Osteocyte (in vitro differentiated cells): ENCODE measurements at regions not wholly inside any gene's neighbourhood (a gene's known extent, or its start where the extent isn't known, plus 50 kb on each side); places are given as distances from the start of the nearest gene placed in this dataset.

Experiments used
- DNase-seq: peaks from one replicate; pipeline ENCODE4 v3.0.0; 2021; ENCODE audit warnings: mixed read lengths; ENCODE audit not compliant: unreplicated experiment; ENCODE audit errors: extremely low spot score
- H3K27ac Mint-ChIP-seq: one replicate; pipeline ENCODE4 v1.8.0; 2021; ENCODE audit warnings: mild to moderate bottlenecking, mixed read lengths; ENCODE audit not compliant: unreplicated experiment
- H3K27me3 Mint-ChIP-seq: one replicate; pipeline ENCODE4 v1.8.0; 2021; ENCODE audit warnings: mixed read lengths; ENCODE audit not compliant: unreplicated experiment
- H3K36me3 Mint-ChIP-seq: one replicate; pipeline ENCODE4 v1.8.0; 2021; ENCODE audit warnings: mixed read lengths; ENCODE audit not compliant: unreplicated experiment
- H3K4me1 Mint-ChIP-seq: one replicate; pipeline ENCODE4 v1.8.0; 2021; ENCODE audit warnings: mixed read lengths; ENCODE audit not compliant: unreplicated experiment
- H3K4me3 Mint-ChIP-seq: one replicate; pipeline ENCODE4 v1.8.0; 2021; ENCODE audit warnings: mild to moderate bottlenecking, moderate library complexity, mixed read lengths; ENCODE audit not compliant: unreplicated experiment
- H3K9me3 Mint-ChIP-seq: one replicate; pipeline ENCODE4 v1.8.0; 2021; ENCODE audit warnings: mixed read lengths; ENCODE audit not compliant: unreplicated experiment
- TF ChIP-seq, protein P1 (sequence below): fragments of 200-600 bp; sonication (generic); IDR thresholded peaks from 2 replicates; pipeline ENCODE4 v1.5.0; 2021; ENCODE audit warnings: antibody characterized with exemption, mild to moderate bottlenecking, moderate library complexity

DNA sequence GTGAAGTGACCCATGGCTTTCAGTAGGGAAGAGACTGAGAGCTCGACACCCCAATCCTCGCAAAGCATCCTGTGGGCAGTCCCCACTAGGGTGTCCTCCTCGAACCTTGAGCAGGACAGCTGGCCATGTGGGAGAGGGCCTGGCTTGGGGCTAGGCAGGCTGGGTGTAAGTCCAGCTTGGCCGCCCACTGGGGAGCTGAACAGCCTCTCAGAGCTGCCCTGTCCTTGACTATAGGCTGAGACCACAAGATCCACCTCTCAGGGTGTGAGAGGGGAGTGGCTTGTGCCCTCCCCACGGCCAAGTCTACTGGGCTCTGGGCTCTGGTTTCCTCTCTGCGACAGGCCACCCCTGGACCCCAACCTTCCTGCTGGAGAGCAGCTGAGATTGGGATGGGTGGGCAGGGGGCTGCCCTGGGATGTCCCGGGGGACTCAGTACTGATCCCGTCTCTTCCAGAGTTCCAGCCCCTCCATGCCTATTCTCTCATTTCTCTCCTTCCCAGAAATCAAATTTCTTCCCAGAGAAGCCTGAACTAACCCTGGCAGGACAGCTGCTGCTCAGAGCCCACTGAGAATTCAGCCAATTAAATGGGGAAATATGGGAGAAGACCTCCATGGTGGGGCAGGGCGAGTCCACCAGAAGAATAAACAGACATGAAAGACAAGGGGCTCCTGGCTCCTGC is 282.9 kb downstream of the PTPRU start:
- Mint-ChIP-seq H3K27ac (no peak overlapping the region), H3K4me1 (no peaks in the 10 kb centered on the region), H3K36me3 (no peaks in the 10 kb centered on the region), H3K9me3 (no peaks in the 10 kb centered on the region), H3K4me3 (no peak overlapping the region), H3K27me3 (peaks cover 5% of the 10 kb centered on the region)
- DNase-seq, result peak; percentile 73
- TF ChIP-seq, protein P1, sequence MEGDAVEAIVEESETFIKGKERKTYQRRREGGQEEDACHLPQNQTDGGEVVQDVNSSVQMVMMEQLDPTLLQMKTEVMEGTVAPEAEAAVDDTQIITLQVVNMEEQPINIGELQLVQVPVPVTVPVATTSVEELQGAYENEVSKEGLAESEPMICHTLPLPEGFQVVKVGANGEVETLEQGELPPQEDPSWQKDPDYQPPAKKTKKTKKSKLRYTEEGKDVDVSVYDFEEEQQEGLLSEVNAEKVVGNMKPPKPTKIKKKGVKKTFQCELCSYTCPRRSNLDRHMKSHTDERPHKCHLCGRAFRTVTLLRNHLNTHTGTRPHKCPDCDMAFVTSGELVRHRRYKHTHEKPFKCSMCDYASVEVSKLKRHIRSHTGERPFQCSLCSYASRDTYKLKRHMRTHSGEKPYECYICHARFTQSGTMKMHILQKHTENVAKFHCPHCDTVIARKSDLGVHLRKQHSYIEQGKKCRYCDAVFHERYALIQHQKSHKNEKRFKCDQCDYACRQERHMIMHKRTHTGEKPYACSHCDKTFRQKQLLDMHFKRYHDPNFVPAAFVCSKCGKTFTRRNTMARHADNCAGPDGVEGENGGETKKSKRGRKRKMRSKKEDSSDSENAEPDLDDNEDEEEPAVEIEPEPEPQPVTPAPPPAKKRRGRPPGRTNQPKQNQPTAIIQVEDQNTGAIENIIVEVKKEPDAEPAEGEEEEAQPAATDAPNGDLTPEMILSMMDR, result no peak

- Mint-ChIP-seq H3K27me3 (peaks cover 5% of the 10 kb centered on the region), H3K9me3 (no peaks in the 10 kb centered on the region), H3K36me3 (no peaks in the 10 kb centered on the region), H3K27ac (no peak overlapping the region), H3K4me1 (no peaks in the 10 kb centered on the region), H3K4me3 (no peak overlapping the region)
- DNase-seq, result peak; percentile 56
- TF ChIP-seq, protein P1, result no peak
Observed at GRCh38 chr1:29518183-29518835, 282.0 kb downstream of the PTPRU start.

GRCh38 chr1:29517251-29518086 is 281.1 kb downstream of the PTPRU start:
- peak; percentile 79 for DNase-seq
- H3K27ac Mint-ChIP-seq, result no peak overlapping the region

DNA sequence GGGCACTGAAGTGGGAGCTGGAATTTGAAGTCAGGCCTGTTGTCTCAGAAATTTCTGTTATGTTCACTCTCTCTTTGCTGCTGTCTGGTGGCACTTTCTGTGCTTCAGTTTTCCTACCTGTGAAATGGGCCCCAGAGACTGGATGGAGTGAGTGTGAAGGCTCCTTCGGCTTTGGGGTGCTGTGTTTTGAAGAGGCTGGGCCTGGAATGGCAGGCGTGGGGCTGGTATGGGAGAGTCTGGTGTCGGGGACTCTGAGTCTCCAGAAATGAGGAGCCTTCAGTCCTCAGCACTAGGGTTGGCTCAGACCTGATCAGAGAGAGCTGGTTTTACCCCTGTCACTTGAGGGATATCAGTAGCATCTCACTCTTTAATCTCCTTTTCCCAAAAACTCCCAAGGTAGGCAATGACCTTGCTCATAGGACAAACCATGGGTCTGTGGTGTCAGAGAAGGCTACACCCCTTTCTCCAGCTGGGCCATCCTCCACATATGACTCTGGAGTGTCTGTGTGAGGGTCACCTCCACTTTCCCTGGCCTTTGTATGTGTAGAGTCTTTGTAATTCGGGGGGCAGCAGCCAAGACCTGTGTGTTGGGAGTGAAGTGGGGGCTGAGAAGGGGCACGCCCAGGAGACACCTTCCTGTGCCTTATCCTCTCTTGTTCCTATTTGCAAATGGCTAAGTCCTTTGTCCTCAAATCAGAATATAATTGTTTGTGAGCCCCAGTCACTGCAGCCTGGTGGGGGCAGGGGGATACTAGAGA is 279.9 kb downstream of the PTPRU start:
- Mint-ChIP-seq H3K27me3 (peaks cover 5% of the 10 kb centered on the region), H3K4me3 (no peak overlapping the region), H3K4me1 (no peaks in the 10 kb centered on the region), H3K36me3 (no peaks in the 10 kb centered on the region), H3K27ac (no peak overlapping the region), H3K9me3 (no peaks in the 10 kb centered on the region)
- peak; percentile 66 for DNase-seq
- TF ChIP-seq, protein P1, result no peak

More at GRCh38 chr1:29517251-29518086, 281.1 kb downstream of the PTPRU start:
- no peaks in the 10 kb centered on the region for H3K4me1 Mint-ChIP-seq
- H3K4me3 Mint-ChIP-seq, result no peak overlapping the region
- TF ChIP-seq, protein P1, result no peak
- no peaks in the 10 kb centered on the region for H3K9me3 Mint-ChIP-seq
- no peaks in the 10 kb centered on the region for H3K36me3 Mint-ChIP-seq
- peaks cover 5% of the 10 kb centered on the region for H3K27me3 Mint-ChIP-seq
